ENCODE measurements at regions not wholly inside any gene's neighbourhood (a gene's known extent, or its start where the extent isn't known, plus 50 kb on each side); places are given as distances from the start of the nearest gene placed in this dataset.
"Not testable (repeated sequence)": the region's sequence is repeated elsewhere in the genome, so short reads cannot be mapped to it uniquely, and the experiment has no call there.

GRCh38 chr12:25424211-25424731, 128.8 kb downstream of the LMNTD1 start:
- FAIRE-seq: no peak
- no peak for DNase-seq (ENCODE audit: low spot score)

- FAIRE-seq: no peak
- no peak for DNase-seq (ENCODE audit: low spot score)
Observed at GRCh38 chr12:25423355-25424050, 129.6 kb downstream of the LMNTD1 start.

GRCh38 chr12:25422241-25422640, 130.8 kb downstream of the LMNTD1 start:
- no peak for FAIRE-seq
- no peak for DNase-seq (ENCODE audit: low spot score)

GRCh38 chr12:25421651-25422167, 131.4 kb downstream of the LMNTD1 start:
- FAIRE-seq (no peak), DNase-seq (ENCODE audit: low spot score) (no peak)

- no peak for DNase-seq (ENCODE audit: low spot score)
- no peak for FAIRE-seq
Observed at GRCh38 chr12:25420116-25420515, 133.0 kb downstream of the LMNTD1 start.

GRCh38 chr12:25419595-25419994, 133.5 kb downstream of the LMNTD1 start:
- DNase-seq (ENCODE audit: low spot score) (no peak), FAIRE-seq (no peak)

- no peak for FAIRE-seq
Observed at GRCh38 chr12:25417071-25417470, 136.0 kb downstream of the LMNTD1 start.

GRCh38 chr12:25416516-25416915, 136.6 kb downstream of the LMNTD1 start:
- FAIRE-seq (no peak), DNase-seq (ENCODE audit: low spot score) (no peak)

More at GRCh38 chr12:25417071-25417470, 136.0 kb downstream of the LMNTD1 start:
- DNase-seq (ENCODE audit: low spot score): no peak

GRCh38 chr12:25415004-25415403, 138.1 kb downstream of the LMNTD1 start:
- no peak for DNase-seq (ENCODE audit: low spot score)
- FAIRE-seq: no peak

- DNase-seq (ENCODE audit: low spot score) (no peak), FAIRE-seq (no peak)
Observed at GRCh38 chr12:25412735-25413134, 140.3 kb downstream of the LMNTD1 start.

- no peak for DNase-seq (ENCODE audit: low spot score)
- FAIRE-seq: no peak
Observed at GRCh38 chr12:25404955-25405354, 148.1 kb downstream of the LMNTD1 start.

- no peak for FAIRE-seq
- DNase-seq (ENCODE audit: low spot score): no peak
Observed at GRCh38 chr12:25401547-25402345, 151.0 kb upstream of the KRAS start.

GRCh38 chr12:25397001-25397400, 146.3 kb upstream of the KRAS start:
- DNase-seq (ENCODE audit: low spot score) (no peak), FAIRE-seq (no peak)

GRCh38 chr12:25395227-25395626, 144.5 kb upstream of the KRAS start:
- no peak for DNase-seq (ENCODE audit: low spot score)
- FAIRE-seq: no peak

- DNase-seq (ENCODE audit: low spot score); FAIRE-seq: not testable (repeated sequence)
Observed at GRCh38 chr12:25394775-25395174, 144.0 kb upstream of the KRAS start.

GRCh38 chr12:25394025-25394424, 143.3 kb upstream of the KRAS start:
- DNase-seq (ENCODE audit: low spot score) (no peak), FAIRE-seq (no peak)

- DNase-seq (ENCODE audit: low spot score); FAIRE-seq: not testable (repeated sequence)
Observed at GRCh38 chr12:25391346-25391745, 140.6 kb upstream of the KRAS start.

- FAIRE-seq (no peak), DNase-seq (ENCODE audit: low spot score) (no peak)
Observed at GRCh38 chr12:25388183-25388582, 137.5 kb upstream of the KRAS start.

- no peak for DNase-seq (ENCODE audit: low spot score)
- no peak for FAIRE-seq
Observed at GRCh38 chr12:25387732-25388050, 137.0 kb upstream of the KRAS start.

GRCh38 chr12:25386831-25387731, 136.4 kb upstream of the KRAS start:
- FAIRE-seq: peak; percentile 71
- peak; percentile 67 for DNase-seq (ENCODE audit: low spot score)

GRCh38 chr12:25384893-25385248, 134.1 kb upstream of the KRAS start:
- DNase-seq (ENCODE audit: low spot score) (no peak), FAIRE-seq (no peak)

All from RCC 7860 (cell line).